Tibial nerve (tissue), 3 donors: ENCODE measurements at regions not wholly inside any gene's neighbourhood (a gene's known extent, or its start where the extent isn't known, plus 50 kb on each side); places are given as distances from the start of the nearest gene placed in this dataset.

Experiments
- POLR2A ChIP-seq, 2 donors: fragments of 450-650 bp; IDR thresholded peaks; one replicate each; pipeline ENCODE4 v1.6.1; 2017; ENCODE audit warnings: antibody characterized with exemption in 2 of 2, mild to moderate bottlenecking in 2 of 2, moderate library complexity in 2 of 2
- TF ChIP-seq, protein P1 (sequence below), 5 experiments: fragments of 200-600 bp in 3 of 5; fragments of 450-650 bp in 2 of 5; sonication (generic) in 3 of 5; IDR thresholded peaks; one replicate each; pipeline ENCODE4 v1.5.1; 2016 to 2019; ENCODE audit warnings: antibody characterized with exemption in 5 of 5, mild to moderate bottlenecking in 3 of 5, moderate library complexity in 2 of 5

DNA sequence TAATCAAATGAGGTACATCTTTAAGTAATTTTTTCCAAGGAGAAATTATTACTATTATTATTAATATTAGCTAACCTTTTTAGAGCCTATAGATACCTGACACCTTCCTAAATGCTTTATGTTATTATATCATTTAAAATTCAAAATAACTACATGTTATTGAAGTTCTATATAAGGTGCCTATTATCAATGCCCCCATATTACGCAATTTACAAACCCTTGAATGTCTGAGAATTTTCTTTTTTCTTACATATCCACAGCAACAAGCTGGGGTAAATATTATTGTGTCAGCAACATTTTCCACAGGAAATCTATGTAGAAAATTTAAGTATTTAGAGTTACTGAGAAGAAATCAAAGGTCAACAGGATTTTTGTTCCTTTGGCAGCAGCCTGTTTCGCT is 327.3 kb downstream of the NXPE2 start:
- TF ChIP-seq, protein P1, sequence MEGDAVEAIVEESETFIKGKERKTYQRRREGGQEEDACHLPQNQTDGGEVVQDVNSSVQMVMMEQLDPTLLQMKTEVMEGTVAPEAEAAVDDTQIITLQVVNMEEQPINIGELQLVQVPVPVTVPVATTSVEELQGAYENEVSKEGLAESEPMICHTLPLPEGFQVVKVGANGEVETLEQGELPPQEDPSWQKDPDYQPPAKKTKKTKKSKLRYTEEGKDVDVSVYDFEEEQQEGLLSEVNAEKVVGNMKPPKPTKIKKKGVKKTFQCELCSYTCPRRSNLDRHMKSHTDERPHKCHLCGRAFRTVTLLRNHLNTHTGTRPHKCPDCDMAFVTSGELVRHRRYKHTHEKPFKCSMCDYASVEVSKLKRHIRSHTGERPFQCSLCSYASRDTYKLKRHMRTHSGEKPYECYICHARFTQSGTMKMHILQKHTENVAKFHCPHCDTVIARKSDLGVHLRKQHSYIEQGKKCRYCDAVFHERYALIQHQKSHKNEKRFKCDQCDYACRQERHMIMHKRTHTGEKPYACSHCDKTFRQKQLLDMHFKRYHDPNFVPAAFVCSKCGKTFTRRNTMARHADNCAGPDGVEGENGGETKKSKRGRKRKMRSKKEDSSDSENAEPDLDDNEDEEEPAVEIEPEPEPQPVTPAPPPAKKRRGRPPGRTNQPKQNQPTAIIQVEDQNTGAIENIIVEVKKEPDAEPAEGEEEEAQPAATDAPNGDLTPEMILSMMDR (IDR thresholded peaks at IDR 0.05), result no peak
- no peak for TF ChIP-seq POLR2A (IDR thresholded peaks at IDR 0.05)
